H9 (cell line): ENCODE measurements at regions not wholly inside any gene's neighbourhood (a gene's known extent, or its start where the extent isn't known, plus 50 kb on each side); places are given as distances from the start of the nearest gene placed in this dataset.

ENCODE experiments used
- DNase-seq: peaks from one replicate; pipeline ENCODE4 v3.0.0-alpha.2; 2017
- H2AFZ ChIP-seq: one replicate; pipeline ENCODE4 v1.6.1; 2013; ENCODE audit warnings: mild to moderate bottlenecking, low read length, control low read depth, moderate library complexity
- H2AK5ac ChIP-seq: 2 replicates; pipeline ENCODE4 v1.6.1; 2013; ENCODE audit warnings: low read length, control low read depth, mixed read lengths; ENCODE audit not compliant: insufficient read length
- H2BK120ac ChIP-seq: one replicate; pipeline ENCODE4 v1.6.1; 2013; ENCODE audit warnings: low read depth, mild to moderate bottlenecking, low read length, control low read depth, inconsistent platforms; ENCODE audit not compliant: poor library complexity, severe bottlenecking
- H2BK12ac ChIP-seq: 2 replicates; pipeline ENCODE4 v1.6.1; 2013; ENCODE audit warnings: low read length, control low read depth, mixed read lengths, low read depth; ENCODE audit not compliant: insufficient read length
- H2BK15ac ChIP-seq: 2 replicates; pipeline ENCODE4 v1.6.1; 2013; ENCODE audit warnings: low read depth, low read length, control low read depth
- H2BK20ac ChIP-seq: one replicate; pipeline ENCODE4 v1.6.1; 2013; ENCODE audit warnings: low read depth, mild to moderate bottlenecking, low read length, control low read depth, inconsistent platforms; ENCODE audit not compliant: poor library complexity, severe bottlenecking
- H2BK5ac ChIP-seq: 2 replicates; pipeline ENCODE4 v1.6.1; 2013; ENCODE audit warnings: low read length, control low read depth, mixed read lengths; ENCODE audit not compliant: insufficient read length
- H3K14ac ChIP-seq: 2 replicates; pipeline ENCODE4 v1.6.1; 2013; ENCODE audit warnings: low read length, control low read depth; ENCODE audit not compliant: insufficient read depth
- H3K18ac ChIP-seq: 2 replicates; pipeline ENCODE4 v1.6.1; 2013; ENCODE audit warnings: low read depth, mild to moderate bottlenecking, mixed read lengths, low read length, control low read depth; ENCODE audit not compliant: insufficient read length
- H3K23ac ChIP-seq: 2 replicates; pipeline ENCODE4 v1.6.1; 2013; ENCODE audit warnings: low read length, control low read depth, mixed read lengths, low read depth; ENCODE audit not compliant: insufficient read length
- H3K23me2 ChIP-seq: 2 replicates; pipeline ENCODE4 v1.6.1; 2013; ENCODE audit warnings: low read depth, mild to moderate bottlenecking, mixed read lengths, low read length, control low read depth; ENCODE audit not compliant: insufficient read length, poor library complexity, severe bottlenecking
- H3K27ac ChIP-seq: 2 replicates; pipeline ENCODE4 v1.5.1; 2013; ENCODE audit warnings: low read length, control low read depth, mixed read lengths, low read depth; ENCODE audit not compliant: insufficient read length
- H3K27me3 ChIP-seq: 2 replicates; pipeline ENCODE4 v1.6.1; 2013; ENCODE audit warnings: low read length, control low read depth, inconsistent platforms; ENCODE audit not compliant: insufficient read depth
- H3K4ac ChIP-seq: 2 replicates; pipeline ENCODE4 v1.6.1; 2013; ENCODE audit warnings: low read depth, mild to moderate bottlenecking, control low read depth, inconsistent platforms, low read length, moderate library complexity
- H3K4me1 ChIP-seq: 2 replicates; pipeline ENCODE4 v1.6.1; 2013; ENCODE audit warnings: low read length, control low read depth, inconsistent platforms; ENCODE audit not compliant: insufficient read depth
- H3K4me2 ChIP-seq: 2 replicates; pipeline ENCODE4 v1.6.1; 2013; ENCODE audit warnings: low read length, control low read depth, mixed read lengths; ENCODE audit not compliant: insufficient read length, insufficient read depth
- H3K56ac ChIP-seq: 2 replicates; pipeline ENCODE4 v1.6.1; 2013; ENCODE audit warnings: low read depth, mild to moderate bottlenecking, mixed read lengths, low read length, control low read depth; ENCODE audit not compliant: insufficient read length
- H3K79me1 ChIP-seq: 2 replicates; pipeline ENCODE4 v1.6.1; 2013; ENCODE audit warnings: low read depth, mild to moderate bottlenecking, moderate library complexity, low read length, control low read depth, inconsistent platforms; ENCODE audit not compliant: insufficient read depth, poor library complexity, severe bottlenecking
- H3K79me2 ChIP-seq: 2 replicates; pipeline ENCODE4 v1.6.1; 2013; ENCODE audit warnings: low read length, control low read depth, inconsistent platforms; ENCODE audit not compliant: insufficient read depth
- H3K9ac ChIP-seq: 2 replicates; pipeline ENCODE4 v1.6.1; 2013; ENCODE audit warnings: low read length, control low read depth, mixed read lengths; ENCODE audit not compliant: insufficient read length; ENCODE audit errors: extremely low read depth
- H3K9me3 ChIP-seq: one replicate; pipeline ENCODE4 v1.6.1; 2013; ENCODE audit warnings: low read depth, low read length, inconsistent platforms; ENCODE audit not compliant: control insufficient read depth
- H3T11ph ChIP-seq: one replicate; pipeline ENCODE4 v1.6.1; 2013; ENCODE audit warnings: mild to moderate bottlenecking, low read length, control low read depth, inconsistent platforms
- H4K20me1 ChIP-seq: one replicate; pipeline ENCODE4 v1.6.1; 2013; ENCODE audit not compliant: control insufficient read depth, insufficient read length, insufficient read depth
- H4K5ac ChIP-seq: 2 replicates; pipeline ENCODE4 v1.6.1; 2013; ENCODE audit warnings: low read depth, mild to moderate bottlenecking, mixed read lengths, low read length, control low read depth; ENCODE audit not compliant: insufficient read length
- H4K8ac ChIP-seq: replicated peaks from 2 replicates; pipeline ENCODE4 v1.6.1; 2013; ENCODE audit warnings: low read length, control low read depth, mixed read lengths, low read depth; ENCODE audit not compliant: insufficient read length
- H4K91ac ChIP-seq: 2 replicates; pipeline ENCODE4 v1.6.1; 2013; ENCODE audit warnings: low read depth, mild to moderate bottlenecking, moderate library complexity, mixed read lengths, low read length, control low read depth; ENCODE audit not compliant: insufficient read length
- H3K27ac Mint-ChIP-seq, 3 experiments: 2 replicates in 2 of 3; 3 replicates in 1 of 3; pipeline ENCODE4 v1.8.0; 2020 to 2021; ENCODE audit warnings: mixed read lengths in 3 of 3, mild to moderate bottlenecking in 1 of 3, moderate library complexity in 1 of 3
- H3K27me3 Mint-ChIP-seq: 2 replicates; pipeline ENCODE4 v1.8.0; 2021; ENCODE audit warnings: low read depth, mild to moderate bottlenecking, moderate library complexity, mixed read lengths
- H3K36me3 Mint-ChIP-seq, 3 experiments: 2 replicates in 2 of 3; 3 replicates in 1 of 3; pipeline ENCODE4 v1.8.0; 2020 to 2021; ENCODE audit warnings: low read depth in 3 of 3, mixed read lengths in 3 of 3; ENCODE audit not compliant: insufficient read depth in 1 of 3
- H3K4me1 Mint-ChIP-seq, 2 experiments: 2 replicates each; pipeline ENCODE4 v1.8.0; 2020; ENCODE audit warnings: mixed read lengths in 2 of 2
- H3K4me3 Mint-ChIP-seq, 2 experiments: 2 replicates in 1 of 2; 3 replicates in 1 of 2; pipeline ENCODE4 v1.8.0; 2020 to 2021; ENCODE audit warnings: mild to moderate bottlenecking in 2 of 2, mixed read lengths in 2 of 2, moderate library complexity in 1 of 2
- H3K9me3 Mint-ChIP-seq, 2 experiments: 2 replicates in 1 of 2; 3 replicates in 1 of 2; pipeline ENCODE4 v1.8.0; 2020; ENCODE audit warnings: mild to moderate bottlenecking in 2 of 2, mixed read lengths in 2 of 2, moderate library complexity in 1 of 2
- whole genome bisulfite sequencing: extraction: QIAGEN DNeasy Blood & Tissue Kit; methylation state at CpG from one replicate; pipeline ENCODE4 v1.1.7; 2013; ENCODE audit warnings: missing lambda C conversion rate, low lambda C conversion rate, mixed read lengths; ENCODE audit not compliant: insufficient read length; ENCODE audit errors: extremely low coverage; 5-methylcytosine and 5-hydroxymethylcytosine counted together
- TF ChIP-seq, protein P1 (sequence below): fragments of 200-600 bp; sonication (generic); conservative IDR thresholded peaks from 3 replicates; pipeline ENCODE4 v1.8.0; 2021; ENCODE audit warnings: antibody characterized with exemption, mild to moderate bottlenecking

DNA sequence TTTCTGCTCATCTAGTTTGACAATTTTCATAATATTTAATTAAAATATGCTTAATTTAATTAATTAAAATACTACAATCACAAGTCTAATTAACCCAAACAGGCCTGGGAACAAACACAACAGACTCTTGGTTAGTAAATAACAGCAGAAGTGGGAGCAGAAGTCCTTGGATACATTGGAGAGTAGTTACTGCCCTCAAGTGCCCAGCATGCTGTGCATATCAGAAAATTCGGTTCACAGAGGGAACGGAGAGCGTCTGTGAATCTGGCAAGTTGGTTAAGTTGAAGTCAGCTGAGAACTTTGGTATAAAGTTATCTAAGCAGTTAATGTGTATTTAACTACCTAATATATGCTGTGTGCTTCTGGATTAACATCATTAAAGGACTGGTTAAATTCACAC is 87.0 kb upstream of the ATG10 start:
- Histone ChIP-seq H3K27ac (no peak overlapping the region), H3K56ac (no peak overlapping the region), H2AK5ac (no peak overlapping the region), H2AFZ (no peak overlapping the region), H3K79me2 (no peaks in the 10 kb centered on the region), H2BK12ac (no peak overlapping the region), H3K14ac (no peak overlapping the region), H3K4ac (no peak overlapping the region), H2BK15ac (no peak overlapping the region), H3K23ac (no peak overlapping the region), H2BK5ac (no peak overlapping the region), H3K18ac (no peak overlapping the region), H3K9me3 (no peaks in the 10 kb centered on the region), H4K5ac (no peak overlapping the region), H4K8ac (no peak overlapping the region), H4K20me1 (no peaks in the 10 kb centered on the region), H2BK20ac (no peak overlapping the region), H3K4me2 (no peak overlapping the region), H3K9ac (no peak overlapping the region), H3K27me3 (no peaks in the 10 kb centered on the region), H3K79me1 (no peaks in the 10 kb centered on the region), H3K4me1 (no peaks in the 10 kb centered on the region), H3K23me2 (no peaks in the 10 kb centered on the region), H3T11ph (no peak overlapping the region), H2BK120ac (no peak overlapping the region), H4K91ac (no peak overlapping the region)
- H3K4me1 Mint-ChIP-seq: peaks cover 0 to 4% of the 10 kb centered on the region in 2 experiments; a peak in 2 of 4 replicates
- H3K4me3 Mint-ChIP-seq: no peak overlapping the region
- WGBS: no CpG with 5 or more reads among the region's 3 CpGs
- peaks cover under 1 to 9% of the 10 kb centered on the region in 2 experiments; a peak in 4 of 5 replicates for H3K9me3 Mint-ChIP-seq
- TF ChIP-seq, protein P1, sequence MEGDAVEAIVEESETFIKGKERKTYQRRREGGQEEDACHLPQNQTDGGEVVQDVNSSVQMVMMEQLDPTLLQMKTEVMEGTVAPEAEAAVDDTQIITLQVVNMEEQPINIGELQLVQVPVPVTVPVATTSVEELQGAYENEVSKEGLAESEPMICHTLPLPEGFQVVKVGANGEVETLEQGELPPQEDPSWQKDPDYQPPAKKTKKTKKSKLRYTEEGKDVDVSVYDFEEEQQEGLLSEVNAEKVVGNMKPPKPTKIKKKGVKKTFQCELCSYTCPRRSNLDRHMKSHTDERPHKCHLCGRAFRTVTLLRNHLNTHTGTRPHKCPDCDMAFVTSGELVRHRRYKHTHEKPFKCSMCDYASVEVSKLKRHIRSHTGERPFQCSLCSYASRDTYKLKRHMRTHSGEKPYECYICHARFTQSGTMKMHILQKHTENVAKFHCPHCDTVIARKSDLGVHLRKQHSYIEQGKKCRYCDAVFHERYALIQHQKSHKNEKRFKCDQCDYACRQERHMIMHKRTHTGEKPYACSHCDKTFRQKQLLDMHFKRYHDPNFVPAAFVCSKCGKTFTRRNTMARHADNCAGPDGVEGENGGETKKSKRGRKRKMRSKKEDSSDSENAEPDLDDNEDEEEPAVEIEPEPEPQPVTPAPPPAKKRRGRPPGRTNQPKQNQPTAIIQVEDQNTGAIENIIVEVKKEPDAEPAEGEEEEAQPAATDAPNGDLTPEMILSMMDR: no peak
- no peak for DNase-seq
- peaks cover under 1 to 7% (median 3%) of the 10 kb centered on the region in 3 experiments; a peak in 5 of 7 replicates for H3K36me3 Mint-ChIP-seq
- no peaks in the 10 kb centered on the region for H3K27me3 Mint-ChIP-seq
- no peak overlapping the region for H3K27ac Mint-ChIP-seq
